HCT116 (cell line): ENCODE measurements at regions not wholly inside any gene's neighbourhood (a gene's known extent, or its start where the extent isn't known, plus 50 kb on each side); places are given as distances from the start of the nearest gene placed in this dataset.

Experiments used
- ATAC-seq: fragments of 200-7000 bp; cut with Tn5 transposase; 2 replicates; pipeline ENCODE4 v1.9.1; 2020; ENCODE audit warnings: mild to moderate bottlenecking, moderate library complexity
- BruUV-seq: library from RNA; stranded (reverse); fragments of 400-500 nt; replicated peaks from 2 replicates; lab custom pipeline; 2021; lab: Mats Ljungman, UMichigan
- CTCF ChIA-PET: fragments of 300-600 bp; sonication (Branson Sonifier 250); formaldehyde crosslinking; loops from one replicate; lab custom pipeline; 2021; ENCODE audit warnings: antibody characterized with exemption; lab: Charles Lee
- POLR2A ChIA-PET: fragments of 300-600, 350-600 bp; sonication (Branson Sonifier 250); formaldehyde crosslinking; loops from one replicate; lab custom pipeline; 2021; ENCODE audit warnings: antibody characterized with exemption; lab: Charles Lee
- RAD21 ChIA-PET, 2 experiments: fragments of 300-600 bp; sonication (Branson Sonifier 250); formaldehyde crosslinking; loops; one replicate each; lab custom pipeline; 2023; ENCODE audit warnings: low total read pairs in 2 of 2; ENCODE audit not compliant: uncharacterized antibody in 2 of 2, unreplicated experiment in 2 of 2, low non-redundant PET in 1 of 2; lab: Charles Lee
- DNase-seq: peaks from one replicate; pipeline ENCODE4 v3.0.0-alpha.2; 2010; ENCODE audit warnings: low read depth, low spot score
- H2AFZ ChIP-seq: fragments of 200-600 bp; shearing (Covaris generic), sonication (generic); 2 replicates; pipeline ENCODE4 v1.6.1; 2017; ENCODE audit warnings: low read depth, mixed run types, mixed read lengths, antibody characterized with exemption, low read length; ENCODE audit not compliant: poor library complexity, severe bottlenecking
- H3K27ac ChIP-seq: 2 replicates; pipeline ENCODE4 v1.5.1; 2012; ENCODE audit warnings: low read depth, low read length
- H3K27me3 ChIP-seq: fragments of 200-600 bp; sonication (generic); 2 replicates; pipeline ENCODE4 v1.6.1; 2016; ENCODE audit warnings: mixed run types, low read length, mixed read lengths; ENCODE audit not compliant: insufficient read depth
- H3K36me3 ChIP-seq, 2 experiments: fragments of 200-500 bp in 1 of 2; fragments of 200-600 bp in 1 of 2; sonication (Bioruptor generic) in 1 of 2; sonication (generic) in 1 of 2; 2 replicates each; pipeline versions ENCODE4 v1.5.1 to v1.6.1; 2014 to 2016; ENCODE audit warnings: low read length in 2 of 2, inconsistent platforms in 1 of 2, mixed read lengths in 1 of 2, mixed run types in 1 of 2; ENCODE audit not compliant: insufficient read depth in 2 of 2, control insufficient read depth in 1 of 2
- H3K4me1 ChIP-seq, 2 experiments: fragments of 200-600 bp in 1 of 2; sonication (generic) in 1 of 2; 2 replicates each; pipeline versions ENCODE4 v1.5.1 to v1.6.1; 2012 to 2017; ENCODE audit warnings: low read length in 2 of 2, inconsistent platforms in 1 of 2, mild to moderate bottlenecking in 1 of 2, mixed read lengths in 1 of 2, mixed run types in 1 of 2, moderate library complexity in 1 of 2; ENCODE audit not compliant: insufficient read depth in 2 of 2, control insufficient read depth in 1 of 2
- H3K4me2 ChIP-seq: fragments of 200-600 bp; sonication (generic); 2 replicates; pipeline ENCODE4 v1.6.1; 2017; ENCODE audit warnings: mixed run types, low read length, mixed read lengths
- H3K4me3 ChIP-seq, 2 experiments: fragments of 200-600 bp in 1 of 2; sonication (generic) in 1 of 2; replicated peaks in 1 of 2; 2 replicates each; pipeline ENCODE4 v1.5.1; 2011 to 2016; ENCODE audit warnings: low read length in 2 of 2, control low read depth in 1 of 2, low read depth in 1 of 2, mild to moderate bottlenecking in 1 of 2, mixed read lengths in 1 of 2, mixed run types in 1 of 2
- H3K79me2 ChIP-seq: fragments of 200-600 bp; sonication (generic); 2 replicates; pipeline ENCODE4 v1.6.1; 2017; ENCODE audit warnings: mild to moderate bottlenecking, mixed run types, low read length, moderate library complexity, mixed read lengths; ENCODE audit not compliant: insufficient read depth
- H3K9ac ChIP-seq: fragments of 200-600 bp; sonication (generic); 2 replicates; pipeline ENCODE4 v1.6.1; 2016; ENCODE audit warnings: low read length, mixed read lengths
- H3K9me2 ChIP-seq: fragments of 200-600 bp; sonication (generic), shearing (Covaris generic); 2 replicates; pipeline ENCODE4 v1.6.1; 2017; ENCODE audit warnings: mixed run types, mild to moderate bottlenecking, moderate library complexity; ENCODE audit not compliant: insufficient read depth
- H3K9me3 ChIP-seq, 2 experiments: fragments of 200-500 bp in 1 of 2; fragments of 200-600 bp in 1 of 2; sonication (Bioruptor generic) in 1 of 2; sonication (generic) in 1 of 2; 2 replicates each; pipeline ENCODE4 v1.6.1; 2014 to 2017; ENCODE audit warnings: low read length in 2 of 2, mixed read lengths in 2 of 2, inconsistent platforms in 1 of 2, low read depth in 1 of 2, mild to moderate bottlenecking in 1 of 2, mixed run types in 1 of 2, moderate library complexity in 1 of 2; ENCODE audit not compliant: control insufficient read depth in 1 of 2, insufficient read depth in 1 of 2
- H4K20me1 ChIP-seq: fragments of 200-600 bp; sonication (generic), shearing (Covaris generic); 2 replicates; pipeline ENCODE4 v1.6.1; 2017; ENCODE audit warnings: mixed run types, mild to moderate bottlenecking, moderate library complexity; ENCODE audit not compliant: insufficient read depth
- ATF3 ChIP-seq: IDR thresholded peaks from 2 replicates; pipeline ENCODE4 v1.6.1; 2012
- CEBPB ChIP-seq: IDR thresholded peaks from 2 replicates; pipeline ENCODE4 v1.6.1; 2012; ENCODE audit warnings: low read depth
- ELF1 ChIP-seq: IDR thresholded peaks from 2 replicates; pipeline ENCODE4 v1.6.1; 2012; ENCODE audit warnings: low read depth, borderline replicate concordance
- EZH2 ChIP-seq: fragments of 200-600 bp; sonication (generic); IDR thresholded peaks from 2 replicates; pipeline ENCODE4 v1.6.1; 2017; ENCODE audit warnings: antibody characterized with exemption, mixed run types
- FOSL1 ChIP-seq: IDR thresholded peaks from 2 replicates; pipeline ENCODE4 v1.6.1; 2012; ENCODE audit warnings: low read depth
- MAX ChIP-seq: IDR thresholded peaks from 2 replicates; pipeline ENCODE4 v1.6.1; 2012
- SIN3A ChIP-seq: IDR thresholded peaks from 2 replicates; pipeline ENCODE4 v1.6.1; 2012; ENCODE audit warnings: low read depth
- SRF ChIP-seq: IDR thresholded peaks from 2 replicates; pipeline ENCODE4 v1.6.1; 2012; ENCODE audit warnings: low read depth
- YY1 ChIP-seq: IDR thresholded peaks from 2 replicates; pipeline ENCODE4 v1.6.1; 2011; ENCODE audit warnings: low read length, low read depth, moderate library complexity, mild to moderate bottlenecking; ENCODE audit not compliant: insufficient replicate concordance; ENCODE audit errors: extremely low read depth
- ZNF274 ChIP-seq: fragments of 200-500 bp; sonication (Bioruptor generic); IDR thresholded peaks from 2 replicates; pipeline ENCODE4 v1.6.1; 2014; ENCODE audit warnings: mild to moderate bottlenecking, low read depth, low read length, inconsistent platforms
- intact Hi-C: fragments of 100-400 bp; cut with micrococcal nuclease; formaldehyde crosslinking; loops from 2 replicates; pipeline ENCODE4 v1.10.0; 2022
- TF ChIP-seq, protein P1 (sequence below): IDR thresholded peaks from 2 replicates; pipeline ENCODE4 v1.6.1; 2011; ENCODE audit warnings: mild to moderate bottlenecking, low read length, moderate library complexity; ENCODE audit not compliant: insufficient replicate concordance; ENCODE audit errors: extremely low read depth
- TF ChIP-seq, protein P2 (sequence below), 3 experiments: fragments of 200-600 bp in 1 of 3; sonication (generic) in 1 of 3; IDR thresholded peaks in 2 of 3; conservative IDR thresholded peaks in 1 of 3; 2 replicates each; pipeline ENCODE4 v1.5.1; 2012 to 2017; ENCODE audit warnings: low read depth in 2 of 3, low read length in 2 of 3, antibody characterized with exemption in 1 of 3, borderline replicate concordance in 1 of 3, control low read depth in 1 of 3, mild to moderate bottlenecking in 1 of 3, mixed read lengths in 1 of 3, mixed run types in 1 of 3, moderate library complexity in 1 of 3; ENCODE audit not compliant: insufficient read depth in 1 of 3

DNA sequence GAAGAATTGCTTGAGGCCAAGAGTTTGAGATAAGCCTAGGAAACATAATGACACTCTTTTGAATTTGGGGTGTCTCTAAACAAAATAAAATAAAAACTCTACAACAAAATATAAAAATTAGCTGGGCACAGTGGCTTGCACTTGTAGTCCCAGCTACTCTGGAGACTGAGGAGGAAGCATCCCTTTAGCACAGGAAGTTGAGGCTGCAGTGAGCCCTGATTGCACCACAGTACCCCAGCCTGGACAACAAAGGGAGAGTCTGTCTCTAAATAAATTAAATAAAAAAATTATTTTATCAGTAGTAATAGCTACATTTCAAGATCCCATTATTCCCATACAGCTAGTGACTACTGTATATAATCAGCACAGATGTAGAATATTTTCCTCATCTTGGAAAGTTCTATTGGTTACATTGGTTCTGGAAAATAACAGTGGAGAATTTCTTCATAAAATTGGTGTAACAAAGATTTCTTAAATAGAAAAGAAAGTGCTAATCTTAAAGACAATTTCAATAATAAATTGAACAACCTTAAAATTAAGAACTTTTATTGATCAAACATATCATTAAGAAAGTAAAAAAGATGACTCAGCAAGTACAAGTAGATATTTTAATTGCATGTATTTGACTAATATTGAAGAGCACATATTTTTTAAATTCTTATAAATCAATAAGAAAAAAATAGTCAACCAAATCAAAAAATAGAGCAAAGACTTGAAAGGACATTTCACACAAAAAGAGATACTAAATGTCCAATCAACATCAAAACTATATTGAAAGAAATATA lies 90.4 kb upstream of the KYNU start:
- TF ChIP-seq CEBPB: no peak
- TF ChIP-seq ELF1: no peak
- TF ChIP-seq ATF3: no peak
- TF ChIP-seq, protein P1, sequence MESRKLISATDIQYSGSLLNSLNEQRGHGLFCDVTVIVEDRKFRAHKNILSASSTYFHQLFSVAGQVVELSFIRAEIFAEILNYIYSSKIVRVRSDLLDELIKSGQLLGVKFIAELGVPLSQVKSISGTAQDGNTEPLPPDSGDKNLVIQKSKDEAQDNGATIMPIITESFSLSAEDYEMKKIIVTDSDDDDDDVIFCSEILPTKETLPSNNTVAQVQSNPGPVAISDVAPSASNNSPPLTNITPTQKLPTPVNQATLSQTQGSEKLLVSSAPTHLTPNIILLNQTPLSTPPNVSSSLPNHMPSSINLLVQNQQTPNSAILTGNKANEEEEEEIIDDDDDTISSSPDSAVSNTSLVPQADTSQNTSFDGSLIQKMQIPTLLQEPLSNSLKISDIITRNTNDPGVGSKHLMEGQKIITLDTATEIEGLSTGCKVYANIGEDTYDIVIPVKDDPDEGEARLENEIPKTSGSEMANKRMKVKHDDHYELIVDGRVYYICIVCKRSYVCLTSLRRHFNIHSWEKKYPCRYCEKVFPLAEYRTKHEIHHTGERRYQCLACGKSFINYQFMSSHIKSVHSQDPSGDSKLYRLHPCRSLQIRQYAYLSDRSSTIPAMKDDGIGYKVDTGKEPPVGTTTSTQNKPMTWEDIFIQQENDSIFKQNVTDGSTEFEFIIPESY: no peak
- Histone ChIP-seq H2AFZ (no peak overlapping the region), H3K9ac (no peak overlapping the region), H3K4me1 (no peaks in the 10 kb centered on the region), H3K27me3 (no peaks in the 10 kb centered on the region), H4K20me1 (no peaks in the 10 kb centered on the region), H3K36me3 (no peaks in the 10 kb centered on the region), H3K27ac (no peak overlapping the region), H3K79me2 (no peaks in the 10 kb centered on the region), H3K4me3 (no peak overlapping the region), H3K9me2 (no peaks in the 10 kb centered on the region), H3K4me2 (no peak overlapping the region), H3K9me3 (no peaks in the 10 kb centered on the region)
- no peak for ATAC-seq
- ChIA-PET RAD21 (no interaction called here), POLR2A (no interaction called here), CTCF (no interaction called here)
- no peak for DNase-seq
- intact Hi-C loops: no loop called here
- BruUV-seq: no TSS peak

DNA sequence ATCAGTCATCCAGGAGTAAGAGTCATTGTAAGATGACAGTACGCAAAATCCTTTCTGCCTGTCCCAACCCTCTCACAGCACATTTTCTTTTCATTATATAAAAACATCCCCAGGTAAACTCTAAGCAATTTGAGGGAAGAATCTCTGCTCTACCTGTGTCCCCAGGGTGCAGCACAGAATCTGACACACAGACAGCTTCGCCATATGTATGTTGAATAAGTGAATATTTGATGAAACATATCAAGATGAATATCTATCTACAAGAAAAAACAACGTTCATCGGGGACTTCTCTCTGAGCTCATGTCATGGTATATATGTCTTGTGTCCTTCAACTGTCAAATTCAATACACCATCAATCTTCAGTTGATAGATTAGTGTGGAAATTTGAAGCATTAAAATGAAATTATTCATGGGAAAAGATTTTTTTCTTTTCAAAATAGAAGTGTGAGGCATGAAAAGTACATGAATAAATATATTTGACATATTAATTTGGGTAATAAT lies 94.5 kb upstream of the KYNU start:
- DNase-seq: no peak
- H3K4me2 ChIP-seq: no peak overlapping the region
- no peaks in the 10 kb centered on the region for H3K9me3 ChIP-seq
- H3K27me3 ChIP-seq: no peaks in the 10 kb centered on the region
- POLR2A ChIA-PET: no interaction called here
- H4K20me1 ChIP-seq: no peaks in the 10 kb centered on the region
- RAD21 ChIA-PET: no interaction called here
- H3K27ac ChIP-seq: no peak overlapping the region
- BruUV-seq: no TSS peak
- ATAC-seq: no peak
- H3K79me2 ChIP-seq: no peaks in the 10 kb centered on the region
- H3K9me2 ChIP-seq: no peaks in the 10 kb centered on the region
- H3K36me3 ChIP-seq: no peaks in the 10 kb centered on the region
- intact Hi-C loops: no loop called here
- H3K4me1 ChIP-seq: no peaks in the 10 kb centered on the region
- no peak overlapping the region for H2AFZ ChIP-seq
- H3K4me3 ChIP-seq: no peak overlapping the region
- H3K9ac ChIP-seq: no peak overlapping the region
- CTCF ChIA-PET: no interaction called here
- TF ChIP-seq SRF (no peak), ELF1 (no peak), CEBPB (no peak), YY1 (no peak), FOSL1 (no peak), ZNF274 (no peak), ATF3 (no peak), MAX (no peak), SIN3A (no peak), EZH2 (no peak)
- TF ChIP-seq, protein P2, sequence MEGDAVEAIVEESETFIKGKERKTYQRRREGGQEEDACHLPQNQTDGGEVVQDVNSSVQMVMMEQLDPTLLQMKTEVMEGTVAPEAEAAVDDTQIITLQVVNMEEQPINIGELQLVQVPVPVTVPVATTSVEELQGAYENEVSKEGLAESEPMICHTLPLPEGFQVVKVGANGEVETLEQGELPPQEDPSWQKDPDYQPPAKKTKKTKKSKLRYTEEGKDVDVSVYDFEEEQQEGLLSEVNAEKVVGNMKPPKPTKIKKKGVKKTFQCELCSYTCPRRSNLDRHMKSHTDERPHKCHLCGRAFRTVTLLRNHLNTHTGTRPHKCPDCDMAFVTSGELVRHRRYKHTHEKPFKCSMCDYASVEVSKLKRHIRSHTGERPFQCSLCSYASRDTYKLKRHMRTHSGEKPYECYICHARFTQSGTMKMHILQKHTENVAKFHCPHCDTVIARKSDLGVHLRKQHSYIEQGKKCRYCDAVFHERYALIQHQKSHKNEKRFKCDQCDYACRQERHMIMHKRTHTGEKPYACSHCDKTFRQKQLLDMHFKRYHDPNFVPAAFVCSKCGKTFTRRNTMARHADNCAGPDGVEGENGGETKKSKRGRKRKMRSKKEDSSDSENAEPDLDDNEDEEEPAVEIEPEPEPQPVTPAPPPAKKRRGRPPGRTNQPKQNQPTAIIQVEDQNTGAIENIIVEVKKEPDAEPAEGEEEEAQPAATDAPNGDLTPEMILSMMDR (IDR thresholded peaks at IDR 0.05 in 2 of 3, conservative IDR thresholded peaks at IDR 0.05 in 1 of 3; ENCODE audit: borderline replicate concordance in 1 of 3, insufficient read depth in 1 of 3, low read depth in 2 of 3, low read length in 2 of 3): no peak
